K562 (cell line): ENCODE measurements at regions not wholly inside any gene's neighbourhood (a gene's known extent, or its start where the extent isn't known, plus 50 kb on each side); places are given as distances from the start of the nearest gene placed in this dataset.

Experiments used
- CBX1 ChIP-seq: sonication (generic); IDR thresholded peaks from 2 replicates; pipeline ENCODE4 v1.6.1; 2016; ENCODE audit warnings: antibody characterized with exemption, low read depth, mild to moderate bottlenecking
- CHD7 ChIP-seq: fragments of 200-600 bp; sonication (generic); IDR thresholded peaks from one replicate; pipeline ENCODE4 v1.6.1; 2012; ENCODE audit warnings: mild to moderate bottlenecking, low read depth, low read length, inconsistent platforms
- MTA2 ChIP-seq: fragments of 450-650 bp; IDR thresholded peaks from 2 replicates; pipeline ENCODE4 v1.6.1; 2016; ENCODE audit warnings: low read depth
- NR2C1 ChIP-seq, 2 experiments: fragments of 450-650 bp; IDR thresholded peaks; 2 replicates each; pipeline ENCODE4 v1.6.1; 2017; ENCODE audit warnings: mild to moderate bottlenecking in 2 of 2, antibody characterized with exemption in 1 of 2, inconsistent platforms in 1 of 2, missing compliant biosample characterization in 1 of 2, missing genetic modification characterization in 1 of 2
- SMARCA5 ChIP-seq: fragments of 450-650 bp; IDR thresholded peaks from 2 replicates; pipeline ENCODE4 v1.6.1; 2016
- TF ChIP-seq, protein P1 (sequence below): fragments of 450-650 bp; IDR thresholded peaks from 2 replicates; pipeline ENCODE4 v1.6.1; 2016; ENCODE audit warnings: missing biosample characterization, missing genetic modification characterization

DNA sequence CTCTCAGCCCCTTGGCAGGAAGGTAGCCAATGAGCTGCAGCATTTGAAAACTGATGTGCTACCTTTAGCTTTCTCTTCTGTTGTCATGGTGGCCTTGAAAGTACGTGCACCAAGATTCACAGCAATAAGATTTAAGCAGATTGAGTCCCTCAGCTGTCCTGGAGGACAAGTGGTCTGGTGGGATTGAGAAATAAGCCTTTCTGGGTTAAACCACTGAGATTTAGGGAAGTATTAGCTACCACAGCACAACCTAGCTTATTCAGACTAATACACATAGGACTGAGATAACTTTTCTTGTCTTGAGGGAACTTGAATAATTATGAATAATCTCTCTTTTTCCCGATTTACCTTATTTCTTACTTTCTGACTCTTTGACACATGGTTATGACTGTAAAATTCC, 324.0 kb downstream of the PTEN start:
- TF ChIP-seq MTA2 = no peak
- TF ChIP-seq, protein P1, sequence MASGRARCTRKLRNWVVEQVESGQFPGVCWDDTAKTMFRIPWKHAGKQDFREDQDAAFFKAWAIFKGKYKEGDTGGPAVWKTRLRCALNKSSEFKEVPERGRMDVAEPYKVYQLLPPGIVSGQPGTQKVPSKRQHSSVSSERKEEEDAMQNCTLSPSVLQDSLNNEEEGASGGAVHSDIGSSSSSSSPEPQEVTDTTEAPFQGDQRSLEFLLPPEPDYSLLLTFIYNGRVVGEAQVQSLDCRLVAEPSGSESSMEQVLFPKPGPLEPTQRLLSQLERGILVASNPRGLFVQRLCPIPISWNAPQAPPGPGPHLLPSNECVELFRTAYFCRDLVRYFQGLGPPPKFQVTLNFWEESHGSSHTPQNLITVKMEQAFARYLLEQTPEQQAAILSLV = no peak
- no peak for TF ChIP-seq CHD7
- no peak for TF ChIP-seq NR2C1 (IDR thresholded peaks at IDR 0.05)
- TF ChIP-seq NR2C1 (tag; IDR thresholded peaks at IDR 0.05) = no peak
- TF ChIP-seq CBX1 = no peak
- no peak for TF ChIP-seq SMARCA5
